H9 (cell line): ENCODE measurements at regions not wholly inside any gene's neighbourhood (a gene's known extent, or its start where the extent isn't known, plus 50 kb on each side); places are given as distances from the start of the nearest gene placed in this dataset.

Experiments
- DNase-seq: peaks from one replicate; pipeline ENCODE4 v3.0.0-alpha.2; 2017
- H2AFZ ChIP-seq: one replicate; pipeline ENCODE4 v1.6.1; 2013; ENCODE audit warnings: mild to moderate bottlenecking, low read length, control low read depth, moderate library complexity
- H2AK5ac ChIP-seq: 2 replicates; pipeline ENCODE4 v1.6.1; 2013; ENCODE audit warnings: low read length, control low read depth, mixed read lengths; ENCODE audit not compliant: insufficient read length
- H2BK120ac ChIP-seq: one replicate; pipeline ENCODE4 v1.6.1; 2013; ENCODE audit warnings: low read depth, mild to moderate bottlenecking, low read length, control low read depth, inconsistent platforms; ENCODE audit not compliant: poor library complexity, severe bottlenecking
- H2BK12ac ChIP-seq: 2 replicates; pipeline ENCODE4 v1.6.1; 2013; ENCODE audit warnings: low read length, control low read depth, mixed read lengths, low read depth; ENCODE audit not compliant: insufficient read length
- H2BK15ac ChIP-seq: 2 replicates; pipeline ENCODE4 v1.6.1; 2013; ENCODE audit warnings: low read depth, low read length, control low read depth
- H2BK20ac ChIP-seq: one replicate; pipeline ENCODE4 v1.6.1; 2013; ENCODE audit warnings: low read depth, mild to moderate bottlenecking, low read length, control low read depth, inconsistent platforms; ENCODE audit not compliant: poor library complexity, severe bottlenecking
- H2BK5ac ChIP-seq: 2 replicates; pipeline ENCODE4 v1.6.1; 2013; ENCODE audit warnings: low read length, control low read depth, mixed read lengths; ENCODE audit not compliant: insufficient read length
- H3K14ac ChIP-seq: 2 replicates; pipeline ENCODE4 v1.6.1; 2013; ENCODE audit warnings: low read length, control low read depth; ENCODE audit not compliant: insufficient read depth
- H3K18ac ChIP-seq: 2 replicates; pipeline ENCODE4 v1.6.1; 2013; ENCODE audit warnings: low read depth, mild to moderate bottlenecking, mixed read lengths, low read length, control low read depth; ENCODE audit not compliant: insufficient read length
- H3K23ac ChIP-seq: 2 replicates; pipeline ENCODE4 v1.6.1; 2013; ENCODE audit warnings: low read length, control low read depth, mixed read lengths, low read depth; ENCODE audit not compliant: insufficient read length
- H3K23me2 ChIP-seq: 2 replicates; pipeline ENCODE4 v1.6.1; 2013; ENCODE audit warnings: low read depth, mild to moderate bottlenecking, mixed read lengths, low read length, control low read depth; ENCODE audit not compliant: insufficient read length, poor library complexity, severe bottlenecking
- H3K27ac ChIP-seq: 2 replicates; pipeline ENCODE4 v1.5.1; 2013; ENCODE audit warnings: low read length, control low read depth, mixed read lengths, low read depth; ENCODE audit not compliant: insufficient read length
- H3K27me3 ChIP-seq: 2 replicates; pipeline ENCODE4 v1.6.1; 2013; ENCODE audit warnings: low read length, control low read depth, inconsistent platforms; ENCODE audit not compliant: insufficient read depth
- H3K4ac ChIP-seq: 2 replicates; pipeline ENCODE4 v1.6.1; 2013; ENCODE audit warnings: low read depth, mild to moderate bottlenecking, control low read depth, inconsistent platforms, low read length, moderate library complexity
- H3K4me1 ChIP-seq: 2 replicates; pipeline ENCODE4 v1.6.1; 2013; ENCODE audit warnings: low read length, control low read depth, inconsistent platforms; ENCODE audit not compliant: insufficient read depth
- H3K4me2 ChIP-seq: 2 replicates; pipeline ENCODE4 v1.6.1; 2013; ENCODE audit warnings: low read length, control low read depth, mixed read lengths; ENCODE audit not compliant: insufficient read length, insufficient read depth
- H3K56ac ChIP-seq: 2 replicates; pipeline ENCODE4 v1.6.1; 2013; ENCODE audit warnings: low read depth, mild to moderate bottlenecking, mixed read lengths, low read length, control low read depth; ENCODE audit not compliant: insufficient read length
- H3K79me1 ChIP-seq: 2 replicates; pipeline ENCODE4 v1.6.1; 2013; ENCODE audit warnings: low read depth, mild to moderate bottlenecking, moderate library complexity, low read length, control low read depth, inconsistent platforms; ENCODE audit not compliant: insufficient read depth, poor library complexity, severe bottlenecking
- H3K79me2 ChIP-seq: 2 replicates; pipeline ENCODE4 v1.6.1; 2013; ENCODE audit warnings: low read length, control low read depth, inconsistent platforms; ENCODE audit not compliant: insufficient read depth
- H3K9ac ChIP-seq: 2 replicates; pipeline ENCODE4 v1.6.1; 2013; ENCODE audit warnings: low read length, control low read depth, mixed read lengths; ENCODE audit not compliant: insufficient read length; ENCODE audit errors: extremely low read depth
- H3K9me3 ChIP-seq: one replicate; pipeline ENCODE4 v1.6.1; 2013; ENCODE audit warnings: low read depth, low read length, inconsistent platforms; ENCODE audit not compliant: control insufficient read depth
- H3T11ph ChIP-seq: one replicate; pipeline ENCODE4 v1.6.1; 2013; ENCODE audit warnings: mild to moderate bottlenecking, low read length, control low read depth, inconsistent platforms
- H4K20me1 ChIP-seq: one replicate; pipeline ENCODE4 v1.6.1; 2013; ENCODE audit not compliant: control insufficient read depth, insufficient read length, insufficient read depth
- H4K5ac ChIP-seq: 2 replicates; pipeline ENCODE4 v1.6.1; 2013; ENCODE audit warnings: low read depth, mild to moderate bottlenecking, mixed read lengths, low read length, control low read depth; ENCODE audit not compliant: insufficient read length
- H4K8ac ChIP-seq: replicated peaks from 2 replicates; pipeline ENCODE4 v1.6.1; 2013; ENCODE audit warnings: low read length, control low read depth, mixed read lengths, low read depth; ENCODE audit not compliant: insufficient read length
- H4K91ac ChIP-seq: 2 replicates; pipeline ENCODE4 v1.6.1; 2013; ENCODE audit warnings: low read depth, mild to moderate bottlenecking, moderate library complexity, mixed read lengths, low read length, control low read depth; ENCODE audit not compliant: insufficient read length
- H3K27ac Mint-ChIP-seq, 3 experiments: 2 replicates in 2 of 3; 3 replicates in 1 of 3; pipeline ENCODE4 v1.8.0; 2020 to 2021; ENCODE audit warnings: mixed read lengths in 3 of 3, mild to moderate bottlenecking in 1 of 3, moderate library complexity in 1 of 3
- H3K27me3 Mint-ChIP-seq: 2 replicates; pipeline ENCODE4 v1.8.0; 2021; ENCODE audit warnings: low read depth, mild to moderate bottlenecking, moderate library complexity, mixed read lengths
- H3K36me3 Mint-ChIP-seq, 3 experiments: 2 replicates in 2 of 3; 3 replicates in 1 of 3; pipeline ENCODE4 v1.8.0; 2020 to 2021; ENCODE audit warnings: low read depth in 3 of 3, mixed read lengths in 3 of 3; ENCODE audit not compliant: insufficient read depth in 1 of 3
- H3K4me1 Mint-ChIP-seq, 2 experiments: 2 replicates each; pipeline ENCODE4 v1.8.0; 2020; ENCODE audit warnings: mixed read lengths in 2 of 2
- H3K4me3 Mint-ChIP-seq, 2 experiments: 2 replicates in 1 of 2; 3 replicates in 1 of 2; pipeline ENCODE4 v1.8.0; 2020 to 2021; ENCODE audit warnings: mild to moderate bottlenecking in 2 of 2, mixed read lengths in 2 of 2, moderate library complexity in 1 of 2
- H3K9me3 Mint-ChIP-seq, 2 experiments: 2 replicates in 1 of 2; 3 replicates in 1 of 2; pipeline ENCODE4 v1.8.0; 2020; ENCODE audit warnings: mild to moderate bottlenecking in 2 of 2, mixed read lengths in 2 of 2, moderate library complexity in 1 of 2
- WGBS: extraction: QIAGEN DNeasy Blood & Tissue Kit; methylation state at CpG from one replicate; pipeline ENCODE4 v1.1.7; 2013; ENCODE audit warnings: missing lambda C conversion rate, low lambda C conversion rate, mixed read lengths; ENCODE audit not compliant: insufficient read length; ENCODE audit errors: extremely low coverage; 5-methylcytosine and 5-hydroxymethylcytosine counted together
- TF ChIP-seq, protein P1 (sequence below): fragments of 200-600 bp; sonication (generic); conservative IDR thresholded peaks from 3 replicates; pipeline ENCODE4 v1.8.0; 2021; ENCODE audit warnings: antibody characterized with exemption, mild to moderate bottlenecking

DNA sequence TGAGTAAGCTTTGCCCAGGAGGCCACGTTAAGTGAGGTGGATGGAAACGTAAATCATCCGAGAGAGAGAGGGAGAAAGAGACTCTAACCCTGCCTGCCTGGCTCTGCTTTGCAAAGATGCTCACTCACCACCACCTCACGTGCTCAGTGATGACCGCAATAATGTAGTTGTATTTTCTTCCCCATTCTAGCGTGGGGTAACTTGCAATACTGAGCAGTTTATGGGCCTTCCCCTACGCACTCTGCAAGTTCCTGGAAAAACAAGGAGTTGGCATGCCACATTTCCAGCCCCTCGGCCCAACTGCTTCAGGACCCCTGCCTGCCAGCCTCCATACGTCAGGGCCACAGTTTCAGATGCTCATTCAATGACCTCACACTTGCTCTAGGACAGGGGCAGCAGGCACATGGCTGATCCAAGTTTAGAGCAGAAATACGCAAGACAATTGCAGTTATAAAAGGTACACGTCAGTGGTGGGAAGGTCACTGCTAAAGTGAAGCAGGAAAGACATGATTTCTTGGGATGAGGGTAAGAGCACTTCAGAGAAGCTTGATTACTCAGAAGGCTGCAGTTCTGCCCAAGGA lies 112.5 kb upstream of the RAB4A start:
- Histone ChIP-seq H2AK5ac (no peak overlapping the region), H3K4me1 (no peaks in the 10 kb centered on the region; the same call in 1 of the 2 replicates), H2BK120ac (no peak overlapping the region), H3K14ac (no peak overlapping the region; the same call in 1 of the 2 replicates), H3K23me2 (no peaks in the 10 kb centered on the region), H4K5ac (no peak overlapping the region), H2BK20ac (no peak overlapping the region), H3K56ac (no peak overlapping the region), H3K9me3 (no peaks in the 10 kb centered on the region), H2BK12ac (no peak overlapping the region), H3K9ac (no peak overlapping the region), H4K20me1 (no peaks in the 10 kb centered on the region), H4K8ac (no peak overlapping the region), H4K91ac (no peak overlapping the region), H2BK15ac (no peak overlapping the region), H3K79me1 (no peaks in the 10 kb centered on the region), H3T11ph (no peak overlapping the region), H3K4me2 (no peak overlapping the region), H3K27me3 (no peaks in the 10 kb centered on the region), H3K23ac (no peak overlapping the region), H3K18ac (no peak overlapping the region), H2BK5ac (no peak overlapping the region), H2AFZ (no peak overlapping the region), H3K79me2 (no peaks in the 10 kb centered on the region), H3K27ac (no peak overlapping the region), H3K4ac (no peak overlapping the region)
- no CpG with 5 or more reads among the region's 11 CpGs for WGBS
- Mint-ChIP-seq H3K27me3 (peaks cover 3% of the 10 kb centered on the region; the same call in 1 of the 2 replicates), H3K4me3 (no peak overlapping the region), H3K4me1 (peaks cover 19 to 38% of the 10 kb centered on the region in 2 experiments), H3K9me3 (no peaks in the 10 kb centered on the region), H3K36me3 (0 out of 7 replicates have a peak, but pooled peaks cover 0 to 2% (median 0%) of the 10 kb centered on the region in 3 experiments), H3K27ac (no peak overlapping the region)
- no peak for DNase-seq
- TF ChIP-seq, protein P1, sequence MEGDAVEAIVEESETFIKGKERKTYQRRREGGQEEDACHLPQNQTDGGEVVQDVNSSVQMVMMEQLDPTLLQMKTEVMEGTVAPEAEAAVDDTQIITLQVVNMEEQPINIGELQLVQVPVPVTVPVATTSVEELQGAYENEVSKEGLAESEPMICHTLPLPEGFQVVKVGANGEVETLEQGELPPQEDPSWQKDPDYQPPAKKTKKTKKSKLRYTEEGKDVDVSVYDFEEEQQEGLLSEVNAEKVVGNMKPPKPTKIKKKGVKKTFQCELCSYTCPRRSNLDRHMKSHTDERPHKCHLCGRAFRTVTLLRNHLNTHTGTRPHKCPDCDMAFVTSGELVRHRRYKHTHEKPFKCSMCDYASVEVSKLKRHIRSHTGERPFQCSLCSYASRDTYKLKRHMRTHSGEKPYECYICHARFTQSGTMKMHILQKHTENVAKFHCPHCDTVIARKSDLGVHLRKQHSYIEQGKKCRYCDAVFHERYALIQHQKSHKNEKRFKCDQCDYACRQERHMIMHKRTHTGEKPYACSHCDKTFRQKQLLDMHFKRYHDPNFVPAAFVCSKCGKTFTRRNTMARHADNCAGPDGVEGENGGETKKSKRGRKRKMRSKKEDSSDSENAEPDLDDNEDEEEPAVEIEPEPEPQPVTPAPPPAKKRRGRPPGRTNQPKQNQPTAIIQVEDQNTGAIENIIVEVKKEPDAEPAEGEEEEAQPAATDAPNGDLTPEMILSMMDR: no peak
